ENCODE measurements at regions not wholly inside any gene's neighbourhood (a gene's known extent, or its start where the extent isn't known, plus 50 kb on each side); places are given as distances from the start of the nearest gene placed in this dataset.

GRCh38 chr13:61010358-61010757 lies 405.3 kb downstream of the PCDH20 start:
- Histone ChIP-seq H3K27ac (ENCODE audit: low read depth, low read length) (no peak overlapping the region), H3K36me3 (ENCODE audit: control insufficient read depth, insufficient read depth, low read length) (peaks cover 7% of the 10 kb centered on the region), H3K4me1 (ENCODE audit: control insufficient read depth, insufficient read depth, low read length) (no peaks in the 10 kb centered on the region), H3K4me3 (ENCODE audit: low read length) (no peak overlapping the region), H3K9ac (ENCODE audit: extremely low read depth, low read length, poor library complexity, severe bottlenecking) (no peak overlapping the region), H3K9me3 (ENCODE audit: control insufficient read depth, low read length) (peaks cover 58% of the 10 kb centered on the region), H3K27me3 (ENCODE audit: control insufficient read depth, insufficient read depth, low read length, poor library complexity, severe bottlenecking) (no peaks in the 10 kb centered on the region)
- no peak for TF ChIP-seq CTCF (conservative IDR thresholded peaks at IDR 0.05)
- DNase-seq = no peak
- WGBS, 2 experiments (ENCODE audit: insufficient coverage in 1 of 2, insufficient read length in 1 of 2) = 91 to 100% methylated on average over 1 to 2 of the region's 2 CpGs
- Mint-ChIP-seq H3K4me1 (peaks cover 3% of the 10 kb centered on the region), H3K27me3 (ENCODE audit: insufficient read depth) (no peaks in the 10 kb centered on the region), H3K27ac (no peak overlapping the region), H3K9me3 (peaks cover 53% of the 10 kb centered on the region), H3K4me3 (no peak overlapping the region), H3K36me3 (ENCODE audit: low read depth) (peaks cover 81% of the 10 kb centered on the region)

- Histone ChIP-seq H3K9ac (ENCODE audit: extremely low read depth, low read length, poor library complexity, severe bottlenecking) (no peak overlapping the region), H3K36me3 (ENCODE audit: control insufficient read depth, insufficient read depth, low read length) (peaks cover 5% of the 10 kb centered on the region), H3K9me3 (ENCODE audit: control insufficient read depth, low read length) (peaks cover 49% of the 10 kb centered on the region), H3K27me3 (ENCODE audit: control insufficient read depth, insufficient read depth, low read length, poor library complexity, severe bottlenecking) (no peaks in the 10 kb centered on the region), H3K27ac (ENCODE audit: low read depth, low read length) (no peak overlapping the region), H3K4me3 (ENCODE audit: low read length) (peak overlapping the region; percentile 51), H3K4me1 (ENCODE audit: control insufficient read depth, insufficient read depth, low read length) (peaks cover 7% of the 10 kb centered on the region)
- Mint-ChIP-seq H3K27me3 (ENCODE audit: insufficient read depth) (no peaks in the 10 kb centered on the region), H3K4me1 (peaks cover 15% of the 10 kb centered on the region), H3K4me3 (no peak overlapping the region), H3K36me3 (ENCODE audit: low read depth) (peaks cover 69% of the 10 kb centered on the region), H3K9me3 (peaks cover 76% of the 10 kb centered on the region), H3K27ac (peak overlapping the region; percentile 76)
- no peak for DNase-seq
- peak; percentile 19 for TF ChIP-seq CTCF (conservative IDR thresholded peaks at IDR 0.05)
- WGBS, 2 experiments (ENCODE audit: insufficient coverage in 1 of 2, insufficient read length in 1 of 2) = 71 to 80% methylated on average over 1 of the region's 1 CpG
Observed at GRCh38 chr13:61002686-61003085, 413.0 kb downstream of the PCDH20 start.

- H3K4me3 ChIP-seq (ENCODE audit: low read length) = no peak overlapping the region
- H3K9ac ChIP-seq (ENCODE audit: extremely low read depth, low read length, poor library complexity, severe bottlenecking) = no peak overlapping the region
- no peaks in the 10 kb centered on the region for H3K27me3 ChIP-seq (ENCODE audit: control insufficient read depth, insufficient read depth, low read length, poor library complexity, severe bottlenecking)
- DNase-seq = peak; percentile 63
- no peak overlapping the region for H3K4me3 Mint-ChIP-seq
- H3K27me3 Mint-ChIP-seq (ENCODE audit: insufficient read depth) = no peaks in the 10 kb centered on the region
- peak; percentile 61 for TF ChIP-seq CTCF (conservative IDR thresholded peaks at IDR 0.05)
- H3K36me3 Mint-ChIP-seq (ENCODE audit: low read depth) = peaks cover 34% of the 10 kb centered on the region
- H3K4me1 Mint-ChIP-seq = no peaks in the 10 kb centered on the region
- H3K9me3 Mint-ChIP-seq = no peaks in the 10 kb centered on the region
- H3K4me1 ChIP-seq (ENCODE audit: control insufficient read depth, insufficient read depth, low read length) = no peaks in the 10 kb centered on the region
- WGBS, 2 experiments (ENCODE audit: insufficient coverage in 1 of 2, insufficient read length in 1 of 2) = 95 to 100% methylated on average over 2 to 4 of the region's 4 CpGs
- H3K36me3 ChIP-seq (ENCODE audit: control insufficient read depth, insufficient read depth, low read length) = no peaks in the 10 kb centered on the region
- H3K27ac ChIP-seq (ENCODE audit: low read depth, low read length) = no peak overlapping the region
- H3K27ac Mint-ChIP-seq = peak overlapping the region; percentile 8
- no peaks in the 10 kb centered on the region for H3K9me3 ChIP-seq (ENCODE audit: control insufficient read depth, low read length)
Observed at GRCh38 chr13:60990032-60990733, 425.5 kb downstream of the PCDH20 start.

Measured in endodermal cell (in vitro differentiated cells).